ENCODE measurements at regions not wholly inside any gene's neighbourhood (a gene's known extent, or its start where the extent isn't known, plus 50 kb on each side); places are given as distances from the start of the nearest gene placed in this dataset.

- TF ChIP-seq POLR2A (IDR thresholded peaks at IDR 0.05) (no peak), CTCF (IDR thresholded peaks at IDR 0.05) (no peak)
- no peak for DNase-seq
- H3K9me3 ChIP-seq = no peaks in the 10 kb centered on the region
- H3K36me3 ChIP-seq = no peaks in the 10 kb centered on the region
- intact Hi-C loops (cut with DNase I; ENCODE audit: low total_unique reads) = no loop called here
- no peaks in the 10 kb centered on the region for H3K4me1 ChIP-seq
- no peaks in the 10 kb centered on the region for H3K27me3 ChIP-seq
- H3K4me3 ChIP-seq = no peak overlapping the region
- no peak overlapping the region for H3K27ac ChIP-seq
These were observed 135.5 kb downstream of the RND3 start for GRCh38 chr2:150351922-150352321.

GRCh38 chr2:150350500-150350899, 137.0 kb downstream of the RND3 start:
- Histone ChIP-seq H3K36me3 (no peaks in the 10 kb centered on the region), H3K4me3 (no peak overlapping the region), H3K9me3 (no peaks in the 10 kb centered on the region), H3K27me3 (no peaks in the 10 kb centered on the region), H3K4me1 (no peaks in the 10 kb centered on the region), H3K27ac (no peak overlapping the region)
- TF ChIP-seq POLR2A (IDR thresholded peaks at IDR 0.05) = no peak
- no peak for TF ChIP-seq CTCF (IDR thresholded peaks at IDR 0.05)
- intact Hi-C loops (cut with DNase I; ENCODE audit: low total_unique reads) = no loop called here
- no peak for DNase-seq

GRCh38 chr2:150346806-150347205, 140.7 kb downstream of the RND3 start:
- DNase-seq = no peak
- Histone ChIP-seq H3K4me3 (no peak overlapping the region), H3K27me3 (no peaks in the 10 kb centered on the region), H3K36me3 (no peaks in the 10 kb centered on the region), H3K9me3 (no peaks in the 10 kb centered on the region), H3K4me1 (no peaks in the 10 kb centered on the region), H3K27ac (no peak overlapping the region)
- intact Hi-C loops (cut with DNase I; ENCODE audit: low total_unique reads) = no loop called here
- TF ChIP-seq CTCF (IDR thresholded peaks at IDR 0.05) = no peak
- no peak for TF ChIP-seq POLR2A (IDR thresholded peaks at IDR 0.05)

GRCh38 chr2:150341982-150342680, 145.3 kb downstream of the RND3 start:
- intact Hi-C loops (cut with DNase I; ENCODE audit: low total_unique reads) = no loop called here
- no peak for DNase-seq
- TF ChIP-seq CTCF (IDR thresholded peaks at IDR 0.05) = no peak

GRCh38 chr2:150339951-150340350, 147.5 kb downstream of the RND3 start:
- Histone ChIP-seq H3K27me3 (no peaks in the 10 kb centered on the region), H3K4me1 (no peaks in the 10 kb centered on the region), H3K36me3 (no peaks in the 10 kb centered on the region), H3K27ac (no peak overlapping the region), H3K9me3 (no peaks in the 10 kb centered on the region), H3K4me3 (no peak overlapping the region)
- DNase-seq = no peak
- TF ChIP-seq POLR2A (IDR thresholded peaks at IDR 0.05) = no peak
- no peak for TF ChIP-seq CTCF (IDR thresholded peaks at IDR 0.05)
- intact Hi-C loops (cut with DNase I; ENCODE audit: low total_unique reads) = no loop called here

More at GRCh38 chr2:150341982-150342680, 145.3 kb downstream of the RND3 start:
- Histone ChIP-seq H3K27ac (no peak overlapping the region), H3K27me3 (no peaks in the 10 kb centered on the region), H3K9me3 (no peaks in the 10 kb centered on the region), H3K4me1 (no peaks in the 10 kb centered on the region), H3K36me3 (no peaks in the 10 kb centered on the region), H3K4me3 (no peak overlapping the region)
